SK-N-SH (cell line): ENCODE measurements at regions not wholly inside any gene's neighbourhood (a gene's known extent, or its start where the extent isn't known, plus 50 kb on each side); places are given as distances from the start of the nearest gene placed in this dataset.

Experiments used
- CTCF ChIA-PET: fragments of 300-600, 350-600 bp; formaldehyde crosslinking; extraction: SDS; loops from one replicate; lab custom pipeline; 2021; lab: Yijun Ruan, JAX
- POLR2A ChIA-PET: fragments of 350-600 bp; sonication (Branson Sonifier 250); formaldehyde crosslinking; extraction: SDS; loops from one replicate; lab custom pipeline; 2020; ENCODE audit warnings: antibody characterized with exemption, inconsistent platforms; lab: Yijun Ruan, JAX
- DNase-seq: peaks from one replicate; pipeline ENCODE4 v3.0.0; 2012
- H2AFZ ChIP-seq: fragments of 200-600 bp; sonication (generic); 2 replicates; pipeline ENCODE4 v1.8.1; 2016; ENCODE audit warnings: antibody characterized with exemption, mild to moderate bottlenecking, low read depth
- H3F3A ChIP-seq: fragments of 200-600 bp; sonication (generic); replicated peaks from 2 replicates; pipeline ENCODE3; 2016; ENCODE audit warnings: antibody characterized with exemption, mild to moderate bottlenecking; ENCODE audit not compliant: insufficient read depth
- H3K27ac ChIP-seq, 2 experiments: fragments of 200-500 bp in 1 of 2; fragments of 200-600 bp in 1 of 2; sonication (Bioruptor generic) in 1 of 2; sonication (generic), shearing (Covaris generic) in 1 of 2; 2 replicates each; pipeline versions ENCODE4 v1.5.1 to v1.6.1; 2014 to 2016; ENCODE audit warnings: low read depth in 2 of 2, inconsistent platforms in 1 of 2, low read length in 1 of 2, mild to moderate bottlenecking in 1 of 2, mixed read lengths in 1 of 2
- H3K27me3 ChIP-seq: fragments of 200-600 bp; sonication (generic), shearing (Covaris generic); 2 replicates; pipeline ENCODE4 v1.6.1; 2016; ENCODE audit warnings: mixed run types; ENCODE audit not compliant: insufficient read depth
- H3K36me3 ChIP-seq, 2 experiments: fragments of 200-500 bp in 1 of 2; fragments of 200-600 bp in 1 of 2; sonication (Bioruptor generic) in 1 of 2; sonication (generic) in 1 of 2; replicated peaks in 1 of 2; 2 replicates each; pipeline versions ENCODE3 to v1.5.1; 2014 to 2016; ENCODE audit warnings: low read length in 1 of 2, mild to moderate bottlenecking in 1 of 2; ENCODE audit not compliant: insufficient read depth in 2 of 2, control insufficient read depth in 1 of 2
- H3K4me1 ChIP-seq, 2 experiments: fragments of 200-500 bp in 1 of 2; fragments of 200-600 bp in 1 of 2; sonication (Bioruptor generic) in 1 of 2; sonication (generic), shearing (Covaris generic) in 1 of 2; 2 replicates each; pipeline versions ENCODE4 v1.5.1 to v1.6.1; 2014 to 2016; ENCODE audit warnings: low read depth in 1 of 2, low read length in 1 of 2, mixed run types in 1 of 2; ENCODE audit not compliant: insufficient read depth in 2 of 2, control insufficient read depth in 1 of 2
- H3K4me2 ChIP-seq: fragments of 200-600 bp; sonication (generic), shearing (Covaris generic); 2 replicates; pipeline ENCODE4 v1.6.1; 2017; ENCODE audit warnings: mixed run types
- H3K4me3 ChIP-seq, 2 experiments: fragments of 200-500 bp in 1 of 2; fragments of 200-600 bp in 1 of 2; sonication (Bioruptor generic) in 1 of 2; sonication (generic), shearing (Covaris generic) in 1 of 2; 2 replicates each; pipeline versions ENCODE4 v1.5.1 to v1.8.1; 2014 to 2016; ENCODE audit warnings: low read depth in 2 of 2, inconsistent platforms in 1 of 2, low read length in 1 of 2, mild to moderate bottlenecking in 1 of 2, mixed read lengths in 1 of 2, moderate library complexity in 1 of 2
- H3K79me2 ChIP-seq: fragments of 200-600 bp; sonication (generic); 2 replicates; pipeline ENCODE4 v1.8.1; 2017; ENCODE audit warnings: mild to moderate bottlenecking; ENCODE audit not compliant: insufficient read depth
- H3K9ac ChIP-seq: fragments of 200-600 bp; sonication (generic); 2 replicates; pipeline ENCODE4 v1.6.1; 2017; ENCODE audit warnings: mixed run types
- H3K9me2 ChIP-seq: fragments of 200-600 bp; sonication (generic); 2 replicates; pipeline ENCODE4 v1.6.1; 2017; ENCODE audit warnings: mixed run types
- H3K9me3 ChIP-seq: fragments of 200-600 bp; sonication (generic); 2 replicates; pipeline ENCODE4 v1.6.1; 2017; ENCODE audit warnings: mixed run types, mild to moderate bottlenecking, moderate library complexity
- H4K20me1 ChIP-seq: fragments of 200-600 bp; sonication (generic); 2 replicates; pipeline ENCODE4 v1.6.1; 2017; ENCODE audit warnings: mild to moderate bottlenecking, mixed run types; ENCODE audit not compliant: insufficient read depth
- EZH2phosphoT487 ChIP-seq: fragments of 200-600 bp; sonication (generic); IDR thresholded peaks from 2 replicates; pipeline ENCODE4 v1.6.1; 2017; ENCODE audit warnings: low read depth, mixed run types, mild to moderate bottlenecking, antibody characterized with exemption, moderate library complexity, borderline replicate concordance
- FOXJ3 ChIP-seq: sonication (generic); formaldehyde crosslinking; IDR thresholded peaks from 2 replicates; pipeline ENCODE4 v1.5.1; 2020; ENCODE audit warnings: mild to moderate bottlenecking, missing genetic modification reagents
- GABPA ChIP-seq: IDR thresholded peaks from 2 replicates; pipeline ENCODE4 v1.4.0; 2012; ENCODE audit warnings: low read depth, mild to moderate bottlenecking
- GATA2 ChIP-seq: sonication (generic); formaldehyde crosslinking; IDR thresholded peaks from 2 replicates; pipeline ENCODE4 v1.5.0; 2020; ENCODE audit warnings: mild to moderate bottlenecking, missing genetic modification reagents
- JUND ChIP-seq: IDR thresholded peaks from 2 replicates; pipeline ENCODE4 v1.4.0; 2012
- RAD21 ChIP-seq: IDR thresholded peaks from 2 replicates; pipeline ENCODE4 v1.6.1; 2012; ENCODE audit warnings: mild to moderate bottlenecking, low read length
- SMC3 ChIP-seq: IDR thresholded peaks from 2 replicates; pipeline ENCODE4 v1.6.1; 2012; ENCODE audit warnings: low read depth, low read length, improper control_type of control experiment
- TEAD4 ChIP-seq: IDR thresholded peaks from 2 replicates; pipeline ENCODE4 v1.4.0; 2012; ENCODE audit warnings: mild to moderate bottlenecking, borderline replicate concordance; ENCODE audit not compliant: insufficient read depth
- YY1 ChIP-seq: IDR thresholded peaks from 2 replicates; pipeline ENCODE4 v1.4.0; 2012; ENCODE audit warnings: low read depth, mild to moderate bottlenecking
- WGBS: methylation state at CpG from one replicate; pipeline ENCODE4 v1.1.6; 2017; ENCODE audit warnings: low lambda C conversion rate; 5-methylcytosine and 5-hydroxymethylcytosine counted together
- TF ChIP-seq, protein P1 (sequence below): fragments of 150-350 bp; IDR thresholded peaks from 2 replicates; pipeline ENCODE4 v1.6.1; 2017; ENCODE audit warnings: antibody characterized with exemption, low read length, low read depth, borderline replicate concordance
- TF ChIP-seq, protein P2 (sequence below): IDR thresholded peaks from 2 replicates; pipeline ENCODE4; 2012

GRCh38 chr10:131847241-131847783, 53.5 kb upstream of the PPP2R2D start (continued):
- TF ChIP-seq, protein P1, sequence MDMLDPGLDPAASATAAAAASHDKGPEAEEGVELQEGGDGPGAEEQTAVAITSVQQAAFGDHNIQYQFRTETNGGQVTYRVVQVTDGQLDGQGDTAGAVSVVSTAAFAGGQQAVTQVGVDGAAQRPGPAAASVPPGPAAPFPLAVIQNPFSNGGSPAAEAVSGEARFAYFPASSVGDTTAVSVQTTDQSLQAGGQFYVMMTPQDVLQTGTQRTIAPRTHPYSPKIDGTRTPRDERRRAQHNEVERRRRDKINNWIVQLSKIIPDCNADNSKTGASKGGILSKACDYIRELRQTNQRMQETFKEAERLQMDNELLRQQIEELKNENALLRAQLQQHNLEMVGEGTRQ, result no peak
- TF ChIP-seq GABPA (no peak), YY1 (no peak), RAD21 (no peak), SMC3 (no peak), GATA2 (no peak), FOXJ3 (CRISPR knock-in tag) (no peak), TEAD4 (no peak), EZH2phosphoT487 (no peak)

- CTCF ChIA-PET, result no interaction called here
- Histone ChIP-seq H3K79me2 (no peaks in the 10 kb centered on the region), H2AFZ (no peak overlapping the region), H3K27ac (no peak overlapping the region), H3K36me3 (no peaks in the 10 kb centered on the region), H3F3A (no peaks in the 10 kb centered on the region), H3K9me2 (no peaks in the 10 kb centered on the region), H4K20me1 (no peaks in the 10 kb centered on the region), H3K4me1 (no peaks in the 10 kb centered on the region), H3K9me3 (no peaks in the 10 kb centered on the region), H3K4me3 (no peak overlapping the region), H3K27me3 (no peaks in the 10 kb centered on the region), H3K9ac (no peak overlapping the region), H3K4me2 (no peak overlapping the region)
- DNase-seq, result no peak
- POLR2A ChIA-PET, result no interaction called here
- TF ChIP-seq SMC3, result no peak
- TF ChIP-seq YY1, result no peak
- TF ChIP-seq, protein P2, sequence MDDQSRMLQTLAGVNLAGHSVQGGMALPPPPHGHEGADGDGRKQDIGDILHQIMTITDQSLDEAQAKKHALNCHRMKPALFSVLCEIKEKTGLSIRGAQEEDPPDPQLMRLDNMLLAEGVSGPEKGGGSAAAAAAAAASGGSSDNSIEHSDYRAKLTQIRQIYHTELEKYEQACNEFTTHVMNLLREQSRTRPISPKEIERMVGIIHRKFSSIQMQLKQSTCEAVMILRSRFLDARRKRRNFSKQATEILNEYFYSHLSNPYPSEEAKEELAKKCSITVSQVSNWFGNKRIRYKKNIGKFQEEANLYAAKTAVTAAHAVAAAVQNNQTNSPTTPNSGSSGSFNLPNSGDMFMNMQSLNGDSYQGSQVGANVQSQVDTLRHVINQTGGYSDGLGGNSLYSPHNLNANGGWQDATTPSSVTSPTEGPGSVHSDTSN, result no peak
- WGBS, result no CpG with 5 or more reads among the region's 11 CpGs
These were observed 52.5 kb upstream of the PPP2R2D start for GRCh38 chr10:131848296-131848695.

DNA sequence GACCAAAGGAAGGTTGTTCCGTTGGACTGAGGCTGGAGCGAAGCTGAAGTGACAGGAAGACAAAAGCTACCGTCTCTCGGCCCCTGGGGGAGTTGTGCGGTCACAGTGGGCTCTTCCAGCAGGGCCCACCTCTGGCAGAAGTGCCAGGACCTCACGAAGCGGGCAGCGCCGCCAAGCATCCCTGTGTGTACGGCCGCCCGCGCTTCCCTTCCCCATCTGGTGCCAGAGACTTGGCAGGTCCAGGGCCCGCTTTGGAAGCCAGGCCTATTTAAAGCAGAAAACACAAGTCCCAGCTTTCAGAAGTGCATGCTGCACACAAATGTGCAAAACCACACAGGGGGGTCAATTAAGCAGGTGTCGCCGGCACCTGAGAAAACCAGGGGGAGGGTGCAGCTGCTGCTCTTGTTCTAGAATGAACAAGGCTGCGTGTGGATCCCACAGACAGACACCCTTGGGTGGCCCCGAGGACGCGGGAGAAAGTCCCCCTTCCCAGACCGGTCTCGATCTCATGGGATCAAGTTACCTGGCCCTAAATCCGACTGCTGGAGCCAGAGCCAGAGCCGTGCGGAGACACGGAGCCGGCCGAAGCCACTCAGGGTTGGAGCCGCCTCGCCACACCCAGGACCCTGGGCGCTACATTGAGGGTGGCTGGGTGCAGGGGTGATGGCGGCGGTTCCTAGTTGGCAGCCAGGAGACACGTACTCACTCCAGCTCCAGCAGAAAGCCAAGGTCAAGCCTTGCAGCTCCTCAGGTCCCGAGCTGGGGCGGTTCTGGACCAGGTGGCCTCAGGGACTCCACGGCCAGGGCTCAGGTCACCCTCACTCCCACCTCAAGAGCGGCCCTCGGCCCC, 51.8 kb upstream of the PPP2R2D start:
- H3F3A ChIP-seq, result no peaks in the 10 kb centered on the region
- no peak overlapping the region for H3K4me3 ChIP-seq
- DNase-seq, result no peak
- no peaks in the 10 kb centered on the region for H3K4me1 ChIP-seq
- ChIA-PET POLR2A (no interaction called here), CTCF (no interaction called here)
- no peak overlapping the region for H3K9ac ChIP-seq
- 44% methylated on average over 9 of the region's 39 CpGs for WGBS
- no peaks in the 10 kb centered on the region for H3K36me3 ChIP-seq
- H3K79me2 ChIP-seq, result no peaks in the 10 kb centered on the region
- H3K9me3 ChIP-seq, result no peaks in the 10 kb centered on the region
- TF ChIP-seq GABPA (no peak), FOXJ3 (CRISPR knock-in tag) (no peak), JUND (no peak)
- TF ChIP-seq, all 33 proteins: peak for 0
- no peaks in the 10 kb centered on the region for H3K27me3 ChIP-seq
- H4K20me1 ChIP-seq, result no peaks in the 10 kb centered on the region
- H3K9me2 ChIP-seq, result no peaks in the 10 kb centered on the region
- H2AFZ ChIP-seq, result no peak overlapping the region
- H3K4me2 ChIP-seq, result no peak overlapping the region
- H3K27ac ChIP-seq, result no peak overlapping the region
